Mesodermal cell (in vitro differentiated cells): ENCODE measurements at regions not wholly inside any gene's neighbourhood (a gene's known extent, or its start where the extent isn't known, plus 50 kb on each side); places are given as distances from the start of the nearest gene placed in this dataset.

Experiments used
- H3K27ac ChIP-seq: 2 replicates; pipeline ENCODE4 v1.7.0; 2013; ENCODE audit warnings: mild to moderate bottlenecking, low read depth, low read length, moderate library complexity; ENCODE audit not compliant: severe bottlenecking
- H3K36me3 ChIP-seq: 2 replicates; pipeline ENCODE4 v1.7.1; 2013; ENCODE audit warnings: mild to moderate bottlenecking, low read length, moderate library complexity; ENCODE audit not compliant: control insufficient read depth, insufficient read depth
- H3K4me1 ChIP-seq: one replicate; pipeline ENCODE4 v1.7.1; 2013; ENCODE audit warnings: mild to moderate bottlenecking, low read length; ENCODE audit not compliant: insufficient read depth, control insufficient read depth, poor library complexity, severe bottlenecking
- H3K4me3 ChIP-seq: 2 replicates; pipeline ENCODE4 v1.7.0; 2013; ENCODE audit warnings: low read length, control low read depth, mild to moderate bottlenecking; ENCODE audit not compliant: insufficient read depth, poor library complexity, severe bottlenecking; ENCODE audit errors: extremely low read depth
- H3K9me3 ChIP-seq: 2 replicates; pipeline ENCODE4 v1.7.1; 2013; ENCODE audit warnings: mild to moderate bottlenecking, low read length, moderate library complexity; ENCODE audit not compliant: control insufficient read depth
- WGBS, 2 experiments: methylation state at CpG; one replicate each; pipeline ENCODE4 v1.1.5; 2013; ENCODE audit warnings: missing lambda C conversion rate in 2 of 2; ENCODE audit not compliant: insufficient coverage in 2 of 2; 5-methylcytosine and 5-hydroxymethylcytosine counted together

- no peak overlapping the region for H3K4me3 ChIP-seq
- H3K36me3 ChIP-seq = no peaks in the 10 kb centered on the region
- WGBS, 2 experiments = 83 to 100% methylated on average over 1 of the region's 3 CpGs
- H3K4me1 ChIP-seq = peaks cover 2% of the 10 kb centered on the region
- H3K9me3 ChIP-seq = peaks cover 3% of the 10 kb centered on the region
- H3K27ac ChIP-seq = no peak overlapping the region
Observed at GRCh38 chr22:22395245-22395644, 113.3 kb downstream of the ZNF280B start.

GRCh38 chr22:22396741-22397291 is 111.7 kb downstream of the ZNF280B start:
- H3K4me3 ChIP-seq = no peak overlapping the region
- peaks cover 2% of the 10 kb centered on the region for H3K4me1 ChIP-seq
- no peaks in the 10 kb centered on the region for H3K36me3 ChIP-seq
- peaks cover 3% of the 10 kb centered on the region for H3K9me3 ChIP-seq
- 67 to 81% methylated on average over 4 of the region's 7 CpGs for WGBS, 2 experiments
- no peak overlapping the region for H3K27ac ChIP-seq

- no peaks in the 10 kb centered on the region for H3K36me3 ChIP-seq
- H3K4me3 ChIP-seq = no peak overlapping the region
- peaks cover 3% of the 10 kb centered on the region for H3K9me3 ChIP-seq
- 61 to 69% methylated on average over 3 to 6 of the region's 6 CpGs for WGBS, 2 experiments
- H3K27ac ChIP-seq = peak overlapping the region; percentile 12
- peaks cover 2% of the 10 kb centered on the region for H3K4me1 ChIP-seq
Observed at GRCh38 chr22:22397292-22397870, 111.2 kb downstream of the ZNF280B start.

- Histone ChIP-seq H3K4me3 (no peak overlapping the region), H3K4me1 (peaks cover 2% of the 10 kb centered on the region), H3K36me3 (no peaks in the 10 kb centered on the region), H3K27ac (peak overlapping the region; percentile 36), H3K9me3 (peaks cover 3% of the 10 kb centered on the region)
- 52 to 84% methylated on average over 2 to 3 of the region's 3 CpGs for WGBS, 2 experiments
Observed at GRCh38 chr22:22397875-22398524, 110.5 kb downstream of the ZNF280B start.

- peaks cover 2% of the 10 kb centered on the region for H3K4me1 ChIP-seq
- WGBS, 2 experiments = 83 to 97% methylated on average over 2 to 4 of the region's 5 CpGs
- H3K27ac ChIP-seq = no peak overlapping the region
Observed at GRCh38 chr22:22398530-22399327, 109.8 kb downstream of the ZNF280B start.

GRCh38 chr22:22400099-22400498 is 108.4 kb downstream of the ZNF280B start:
- H3K9me3 ChIP-seq = no peaks in the 10 kb centered on the region
- no peaks in the 10 kb centered on the region for H3K36me3 ChIP-seq
- H3K27ac ChIP-seq = no peak overlapping the region
- 21 to 33% methylated on average over 2 of the region's 3 CpGs for WGBS, 2 experiments
- peaks cover 2% of the 10 kb centered on the region for H3K4me1 ChIP-seq
- no peak overlapping the region for H3K4me3 ChIP-seq

More at GRCh38 chr22:22398530-22399327, 109.8 kb downstream of the ZNF280B start:
- no peak overlapping the region for H3K4me3 ChIP-seq
- no peaks in the 10 kb centered on the region for H3K9me3 ChIP-seq
- no peaks in the 10 kb centered on the region for H3K36me3 ChIP-seq

- 30 to 38% methylated on average over 1 of the region's 1 CpG for WGBS, 2 experiments
- Histone ChIP-seq H3K4me1 (peaks cover 2% of the 10 kb centered on the region), H3K36me3 (no peaks in the 10 kb centered on the region), H3K27ac (no peak overlapping the region), H3K9me3 (no peaks in the 10 kb centered on the region), H3K4me3 (no peak overlapping the region)
Observed at GRCh38 chr22:22400964-22401363, 107.6 kb downstream of the ZNF280B start.

GRCh38 chr22:22401381-22401780 is 107.2 kb downstream of the ZNF280B start:
- Histone ChIP-seq H3K4me1 (peaks cover 2% of the 10 kb centered on the region), H3K27ac (no peak overlapping the region), H3K9me3 (no peaks in the 10 kb centered on the region), H3K4me3 (no peak overlapping the region), H3K36me3 (no peaks in the 10 kb centered on the region)
- 63 to 82% methylated on average over 1 of the region's 1 CpG for WGBS, 2 experiments

GRCh38 chr22:22403306-22403705 is 105.2 kb downstream of the ZNF280B start:
- Histone ChIP-seq H3K36me3 (no peaks in the 10 kb centered on the region), H3K27ac (no peak overlapping the region), H3K9me3 (no peaks in the 10 kb centered on the region), H3K4me1 (no peaks in the 10 kb centered on the region), H3K4me3 (no peak overlapping the region)
- WGBS, 2 experiments = 63 to 72% methylated on average over 2 to 3 of the region's 6 CpGs

- Histone ChIP-seq H3K4me3 (no peak overlapping the region), H3K4me1 (no peaks in the 10 kb centered on the region), H3K9me3 (no peaks in the 10 kb centered on the region), H3K27ac (no peak overlapping the region), H3K36me3 (no peaks in the 10 kb centered on the region)
- 70 to 88% methylated on average over 4 of the region's 4 CpGs for WGBS, 2 experiments
Observed at GRCh38 chr22:22403771-22404170, 104.8 kb downstream of the ZNF280B start.
